T47D (cell line): ENCODE measurements at regions not wholly inside any gene's neighbourhood (a gene's known extent, or its start where the extent isn't known, plus 50 kb on each side); places are given as distances from the start of the nearest gene placed in this dataset.

Experiments
- DNase-seq, 2 experiments: peaks; one replicate each; pipeline versions ENCODE4 v3.0.0 to v3.0.0-alpha.2; 2011 to 2012; ENCODE audit warnings: low read depth in 1 of 2, low spot score in 1 of 2
- JUND ChIP-seq: IDR thresholded peaks from 2 replicates; pipeline ENCODE4 v1.6.1; 2012; ENCODE audit warnings: low read depth
- in situ Hi-C: cut with HindIII; loops from 2 replicates; pipeline ENCODE4 v1.10.0; 2016; ENCODE audit warnings: low sequenced_read_pairs, low pct_unique_long_range_greater_than_20kb

GRCh38 chr6:99017150-99017549 is 69.4 kb upstream of the FBXL4 start:
- no peak for TF ChIP-seq JUND
- in situ Hi-C loops: no loop called here
- no peak for DNase-seq

- DNase-seq: no peak
- in situ Hi-C loops: no loop called here
- TF ChIP-seq JUND: no peak
Measured at GRCh38 chr6:99016355-99016754, 68.6 kb upstream of the FBXL4 start.

GRCh38 chr6:99014061-99014460 is 66.3 kb upstream of the FBXL4 start:
- DNase-seq: no peak
- no peak for TF ChIP-seq JUND
- in situ Hi-C loops: no loop called here

GRCh38 chr6:99013661-99014060 is 65.9 kb upstream of the FBXL4 start:
- in situ Hi-C loops: no loop called here
- TF ChIP-seq JUND: no peak

GRCh38 chr6:99013145-99013544 is 65.4 kb upstream of the FBXL4 start:
- in situ Hi-C loops: no loop called here
- TF ChIP-seq JUND: no peak
- no peak for DNase-seq

More at GRCh38 chr6:99013661-99014060, 65.9 kb upstream of the FBXL4 start:
- DNase-seq: no peak

- DNase-seq: no peak
- in situ Hi-C loops: no loop called here
- TF ChIP-seq JUND: no peak
Measured at GRCh38 chr6:99011151-99011550, 63.4 kb upstream of the FBXL4 start.

- in situ Hi-C loops: no loop called here
- DNase-seq: peak in 1 of 2 experiments; percentile 18
- no peak for TF ChIP-seq JUND
Measured at GRCh38 chr6:99002831-99003230, 55.1 kb upstream of the FBXL4 start.

GRCh38 chr6:98998103-98998502 is 50.4 kb upstream of the FBXL4 start:
- in situ Hi-C loops: no loop called here
- no peak for TF ChIP-seq JUND
- no peak for DNase-seq
